ENCODE measurements at regions not wholly inside any gene's neighbourhood (a gene's known extent, or its start where the extent isn't known, plus 50 kb on each side); places are given as distances from the start of the nearest gene placed in this dataset.
A peak's percentile ranks its signal among the peaks of the same experiment; 100 is the strongest.

DNA sequence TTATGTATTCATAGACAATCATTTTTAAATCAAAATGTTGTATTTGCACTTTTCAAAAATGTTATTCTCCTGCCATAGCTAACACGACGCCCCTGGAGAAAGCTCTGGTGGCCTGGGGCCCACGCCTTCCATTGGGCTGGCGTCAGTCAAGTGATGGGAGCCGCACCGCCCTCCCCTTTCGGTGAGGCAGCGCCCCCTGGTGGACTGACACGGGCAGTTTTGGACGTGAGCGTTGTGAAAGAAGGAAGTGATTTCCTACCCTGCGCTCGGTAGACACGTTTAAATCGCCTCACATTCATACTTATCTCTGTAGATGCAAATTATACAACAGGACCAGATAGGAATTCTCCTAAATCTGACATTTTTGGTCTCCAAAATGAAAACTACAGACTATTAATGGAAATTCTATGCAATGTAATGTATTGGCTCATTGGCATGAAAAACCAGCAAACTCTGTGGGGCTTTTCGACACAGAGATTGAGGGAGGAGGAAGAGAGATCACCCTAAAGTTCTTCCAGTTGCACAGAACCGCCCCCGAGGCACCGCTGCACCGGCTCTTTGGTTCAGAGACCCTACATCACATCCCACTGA, 326.2 kb upstream of the SOX11 start:
- peak in 11 of 14 donors; percentile 1 to 67 (median 21) for DNase-seq

DNA sequence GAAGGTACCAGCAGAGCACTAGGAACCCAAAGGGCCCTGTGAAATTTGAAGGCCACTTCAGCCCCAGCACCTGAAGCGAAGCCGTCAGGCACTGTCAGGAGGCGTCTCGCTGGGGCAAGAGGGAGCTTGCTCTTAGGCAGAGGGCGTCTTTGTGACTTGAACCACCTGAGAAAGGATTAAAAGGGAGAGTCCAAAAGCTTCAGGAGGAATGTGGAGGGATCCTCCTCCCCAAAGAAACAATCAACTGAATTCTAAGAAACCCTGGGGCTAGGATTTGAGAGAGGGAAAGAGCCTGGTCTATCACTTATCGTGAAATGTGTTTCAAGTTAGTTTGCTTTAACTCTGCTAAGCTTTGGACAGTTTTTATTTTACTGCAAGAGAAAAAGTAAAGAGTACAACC, 324.9 kb upstream of the SOX11 start:
- DNase-seq, result no peak

DNA sequence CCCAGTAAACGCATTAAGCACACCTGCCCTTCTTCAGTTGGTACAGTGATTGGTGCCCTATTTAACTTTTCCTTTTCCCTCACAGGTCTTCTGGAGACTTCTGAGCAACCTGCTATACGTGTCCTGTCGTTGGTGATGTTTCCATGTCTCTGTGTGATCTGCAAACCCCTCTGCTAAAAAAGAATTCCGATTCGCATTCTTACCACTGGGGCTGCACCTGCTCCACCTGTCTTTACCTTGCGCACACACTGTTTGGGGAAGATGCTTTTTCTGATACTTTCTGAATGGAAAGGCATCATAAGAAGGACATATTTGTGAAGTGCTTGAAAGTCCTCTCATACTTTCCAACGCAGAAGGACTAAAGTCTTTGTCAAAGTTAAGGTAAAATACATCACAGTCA, 323.9 kb upstream of the SOX11 start:
- DNase-seq, result no peak

DNA sequence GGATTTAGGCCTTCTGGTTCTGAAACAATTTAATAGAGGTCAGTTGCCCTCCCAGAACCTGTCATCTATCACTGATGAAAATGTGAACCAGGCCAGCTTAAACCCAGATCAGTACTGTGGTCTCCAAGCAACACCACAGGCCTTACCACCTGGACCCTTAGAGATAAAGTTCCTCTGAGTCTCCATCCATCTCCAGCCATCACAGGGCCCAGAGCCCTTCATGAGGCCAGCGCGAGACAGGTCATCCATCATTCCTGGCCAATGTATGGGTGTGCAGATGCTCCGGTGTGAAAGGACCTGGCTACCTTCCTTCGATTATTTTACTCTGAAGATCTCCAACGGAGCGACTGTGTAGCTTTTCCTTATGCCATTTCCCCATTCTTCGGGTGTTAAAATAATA, 322.7 kb upstream of the SOX11 start:
- no peak for DNase-seq

DNA sequence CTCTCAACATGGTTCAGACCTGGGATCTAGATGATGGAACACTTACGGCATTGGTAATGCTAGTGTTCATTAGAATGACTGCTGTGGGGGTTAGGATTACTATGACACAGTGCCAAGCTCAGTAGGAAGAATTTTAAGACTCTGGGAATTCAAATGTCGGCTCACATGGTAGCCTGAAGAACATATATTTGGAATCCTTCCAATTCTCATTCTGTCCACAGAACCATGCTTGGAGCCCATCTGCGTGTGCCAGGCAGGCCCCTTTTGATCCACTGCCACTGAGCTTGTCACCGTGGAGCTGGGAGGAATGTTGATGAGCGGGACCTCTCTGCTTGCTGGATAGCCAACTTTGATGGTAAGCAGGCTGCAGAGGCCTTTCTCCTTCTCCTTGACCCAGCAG, 322.0 kb upstream of the SOX11 start:
- no peak for DNase-seq

DNA sequence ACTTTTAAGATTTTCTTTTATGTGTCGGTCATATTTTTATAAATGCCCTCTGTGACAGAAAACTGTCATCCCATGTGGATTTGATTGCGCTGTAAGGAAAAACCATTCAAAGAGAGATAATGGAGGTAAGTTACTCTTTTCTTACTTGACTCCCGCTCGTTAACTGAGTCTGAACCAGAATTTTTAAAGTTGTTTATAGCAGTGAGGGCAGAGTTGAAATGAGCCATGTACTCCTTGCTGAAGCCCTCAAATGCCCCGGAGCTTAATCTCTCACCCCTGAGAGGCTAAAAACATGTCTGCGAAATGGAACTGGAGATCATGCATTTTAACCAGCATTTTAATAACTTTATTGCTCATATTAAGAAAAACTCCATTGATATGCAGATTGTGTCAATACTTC, 320.0 kb upstream of the SOX11 start:
- DNase-seq, result no peak

DNA sequence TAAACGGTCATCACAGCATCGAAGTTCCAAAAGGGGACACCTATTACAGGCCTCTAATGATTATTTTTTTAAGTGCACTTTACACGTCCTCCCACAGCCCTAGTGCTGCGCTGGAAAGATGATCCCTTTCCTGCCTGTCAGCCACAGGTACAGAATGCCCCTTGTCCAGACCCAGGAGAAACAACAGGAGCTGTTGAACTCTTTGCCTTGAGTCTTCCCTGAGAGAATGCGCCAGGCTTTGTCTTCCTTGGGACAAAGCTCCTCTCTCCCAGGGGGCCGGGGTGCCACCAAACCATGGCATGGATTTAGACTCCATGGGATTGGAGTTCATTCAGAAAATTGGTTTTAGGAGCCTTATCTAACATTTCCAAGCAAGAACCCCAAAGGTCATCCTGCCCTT, 319.0 kb upstream of the SOX11 start:
- DNase-seq, result peak in 1 of 14 donors; percentile 2

DNA sequence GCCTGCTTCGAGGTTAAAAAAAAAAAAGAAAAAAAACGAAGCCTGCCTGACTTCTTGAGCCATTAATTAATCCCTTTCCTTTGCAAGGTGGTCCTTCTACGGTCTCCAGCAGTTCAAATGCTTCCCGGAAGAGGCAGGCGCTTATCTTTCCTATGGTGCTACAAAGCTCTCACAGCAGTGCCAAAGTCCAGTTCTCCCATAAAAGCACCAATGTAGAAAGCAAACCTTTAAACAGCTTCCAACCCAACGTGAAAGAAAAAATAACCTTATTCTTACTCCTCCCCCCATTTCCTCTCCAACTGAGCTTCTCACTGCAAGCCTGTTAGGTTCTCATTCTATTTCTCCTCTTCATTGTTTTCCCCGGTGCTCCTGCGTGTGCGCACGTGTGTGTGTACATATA, 317.4 kb upstream of the SOX11 start:
- no peak for DNase-seq

DNA sequence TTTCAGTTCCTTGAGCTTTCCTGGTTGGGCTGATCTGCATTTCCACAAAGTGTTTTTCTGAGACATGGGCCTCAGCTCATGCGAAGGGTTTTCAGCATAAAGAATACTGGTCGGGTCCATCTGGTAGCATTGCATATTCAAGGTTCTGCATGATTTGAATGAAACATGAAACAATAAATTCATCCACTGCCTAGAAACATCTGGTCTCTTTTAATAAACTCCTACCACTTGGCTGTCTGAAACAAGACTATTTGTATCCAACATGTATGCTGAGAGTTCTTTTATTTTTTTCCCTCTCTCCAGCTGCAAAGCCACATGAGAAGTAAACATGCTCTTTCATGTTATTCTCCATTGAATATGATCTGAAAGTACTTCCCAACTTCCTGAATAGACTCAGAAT, 314.9 kb upstream of the SOX11 start:
- DNase-seq, result no peak

DNA sequence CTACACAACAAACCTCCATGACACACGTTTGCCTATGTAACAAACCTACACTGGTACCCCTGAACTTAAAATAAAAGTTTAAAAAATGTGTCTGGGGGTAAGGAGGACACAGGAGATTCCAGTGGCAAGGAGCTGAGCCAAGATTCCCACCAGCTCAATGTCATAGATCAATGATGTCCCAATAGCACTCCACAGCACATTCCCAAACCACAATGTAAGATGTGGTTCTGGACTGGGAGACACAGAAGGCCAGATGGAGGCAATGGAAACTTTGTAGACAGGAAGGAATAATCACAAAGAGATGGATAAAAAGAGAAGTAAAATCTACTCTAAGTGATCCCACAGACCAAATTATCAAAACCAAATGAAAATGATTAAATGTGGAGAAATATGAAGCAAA, 312.4 kb upstream of the SOX11 start:
- DNase-seq, result no peak

DNA sequence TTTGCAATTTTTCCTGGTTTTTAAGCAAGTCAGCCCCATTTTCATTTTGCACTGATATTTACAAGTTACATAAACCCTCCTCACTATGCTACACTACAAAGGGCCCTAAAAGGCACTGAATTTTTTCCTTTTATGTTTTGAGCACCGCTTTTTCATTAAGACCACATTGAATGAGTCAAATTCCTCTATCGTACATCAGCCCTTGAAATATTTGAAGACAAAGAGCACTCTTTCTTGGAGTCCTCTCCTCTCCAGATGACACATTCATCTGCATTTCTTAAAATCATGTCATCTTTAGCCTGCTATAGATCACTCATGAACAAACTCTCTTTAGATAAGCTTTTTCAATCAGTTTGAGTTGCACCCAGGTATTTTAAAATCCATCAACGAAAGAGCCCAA, 306.6 kb upstream of the SOX11 start:
- DNase-seq, result no peak

DNA sequence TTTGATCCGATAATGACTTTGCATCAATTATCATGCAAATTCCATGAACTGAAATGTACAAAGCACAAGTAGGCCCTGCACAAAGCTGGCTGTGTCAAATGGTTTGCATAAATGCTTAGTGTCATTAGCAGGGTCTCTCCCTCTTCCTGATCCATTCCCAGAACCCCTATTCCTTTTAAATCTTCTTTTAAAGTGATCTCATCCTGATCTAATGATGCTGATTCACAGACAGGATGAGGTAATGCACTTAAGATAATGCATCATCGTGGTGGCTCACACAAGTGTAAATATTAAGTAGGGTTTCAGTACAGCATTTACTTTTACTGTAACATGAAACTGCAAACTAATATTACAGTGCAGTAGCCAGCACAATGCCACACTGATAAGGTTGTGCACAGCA, 304.8 kb upstream of the SOX11 start:
- no peak for DNase-seq

DNA sequence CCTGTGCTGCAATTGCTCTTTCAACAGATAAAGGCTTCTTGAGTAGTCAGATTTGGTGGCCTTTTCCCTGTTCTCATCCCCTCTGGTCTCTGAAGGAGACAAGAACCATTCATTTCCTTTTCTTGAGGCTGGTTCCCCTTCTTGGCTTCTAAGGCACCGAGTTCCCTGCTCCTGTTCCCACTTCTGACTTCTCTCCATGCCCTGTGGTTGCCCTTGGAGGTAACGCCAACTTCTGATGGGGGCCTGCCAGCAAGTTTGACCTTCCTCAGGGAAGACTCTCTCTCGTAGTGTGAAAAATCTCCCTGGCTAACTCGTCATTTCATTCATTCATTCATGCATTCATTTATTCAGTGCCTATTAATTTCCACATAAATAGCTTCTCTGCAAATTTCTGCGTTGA, 302.4 kb upstream of the SOX11 start:
- DNase-seq, result no peak

DNA sequence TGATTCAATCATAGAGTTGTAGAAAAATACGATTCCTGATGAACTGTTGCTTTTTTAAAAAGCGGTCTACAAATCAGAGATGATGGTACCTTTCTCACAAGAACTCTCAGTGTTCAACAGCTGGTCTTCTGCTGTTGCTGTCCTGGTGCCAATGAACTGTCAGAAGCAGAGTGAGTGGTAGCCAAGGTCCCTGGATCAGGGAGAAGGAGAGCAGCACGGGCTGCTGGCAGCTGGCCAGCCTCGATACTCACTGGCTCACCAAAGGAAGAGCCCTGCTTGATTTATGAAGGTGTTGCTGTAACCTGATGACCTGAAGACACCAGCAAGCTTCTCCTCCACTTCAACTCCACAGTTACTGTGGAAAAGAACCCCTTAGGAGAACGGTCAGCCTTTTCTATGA, 300.8 kb upstream of the SOX11 start:
- DNase-seq, result no peak

DNA sequence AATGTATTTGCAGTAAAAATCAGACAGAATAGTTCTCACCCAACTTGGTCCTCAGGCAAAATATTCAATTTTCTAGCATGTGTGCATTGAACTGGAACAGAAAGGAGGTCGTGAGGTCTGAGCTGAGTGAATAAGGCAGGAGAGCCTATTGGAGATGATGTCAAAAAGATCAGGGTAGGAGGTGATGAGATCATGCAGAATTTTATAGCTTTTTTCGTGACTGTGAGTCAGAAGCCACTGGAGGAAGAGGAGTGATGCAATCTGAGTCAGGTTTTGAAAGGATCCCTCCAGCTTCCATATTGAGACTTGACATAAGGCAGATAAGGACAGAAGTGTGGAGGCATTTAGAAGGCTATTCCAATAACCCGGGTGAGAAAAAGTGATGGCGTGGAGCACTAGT, 299.5 kb upstream of the SOX11 start:
- no peak for DNase-seq

DNA sequence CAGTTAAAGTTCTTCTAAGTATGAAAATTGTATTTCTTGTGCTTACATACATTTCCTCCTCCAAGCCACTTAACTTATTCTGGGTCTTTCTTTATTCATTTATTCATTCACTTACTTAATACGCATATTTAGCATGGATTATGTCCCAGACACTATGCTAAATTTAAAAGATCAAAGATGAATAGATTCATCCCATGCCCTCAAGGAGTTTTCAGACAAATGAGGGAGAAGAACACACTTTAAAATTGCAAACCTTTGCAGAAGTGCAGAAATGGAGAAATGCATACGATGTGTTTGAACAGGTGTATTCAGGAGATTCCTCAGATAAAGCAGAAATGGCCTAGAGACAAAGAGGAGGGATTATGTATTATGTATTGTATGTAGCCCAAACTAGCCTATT, 298.7 kb upstream of the SOX11 start:
- DNase-seq, result no peak

DNA sequence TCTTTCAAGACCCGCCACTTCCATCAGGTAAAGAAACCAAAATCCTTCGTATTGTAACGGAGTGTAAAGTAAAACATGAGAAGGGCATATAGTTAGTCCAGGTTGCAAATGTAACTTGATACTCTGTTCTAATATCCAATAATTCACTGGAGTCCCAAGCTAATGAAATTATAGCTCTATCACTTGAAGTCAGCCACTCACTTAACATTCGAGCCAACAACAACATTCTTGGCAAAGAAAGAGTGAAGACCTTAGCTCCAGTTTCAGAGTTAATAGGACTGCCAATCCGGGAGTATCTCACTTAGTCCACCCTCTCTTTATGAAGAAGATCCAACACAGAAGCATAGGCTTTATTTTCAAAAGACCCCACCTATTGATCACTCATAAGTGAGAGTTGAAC, 298.0 kb upstream of the SOX11 start:
- no peak for DNase-seq

DNA sequence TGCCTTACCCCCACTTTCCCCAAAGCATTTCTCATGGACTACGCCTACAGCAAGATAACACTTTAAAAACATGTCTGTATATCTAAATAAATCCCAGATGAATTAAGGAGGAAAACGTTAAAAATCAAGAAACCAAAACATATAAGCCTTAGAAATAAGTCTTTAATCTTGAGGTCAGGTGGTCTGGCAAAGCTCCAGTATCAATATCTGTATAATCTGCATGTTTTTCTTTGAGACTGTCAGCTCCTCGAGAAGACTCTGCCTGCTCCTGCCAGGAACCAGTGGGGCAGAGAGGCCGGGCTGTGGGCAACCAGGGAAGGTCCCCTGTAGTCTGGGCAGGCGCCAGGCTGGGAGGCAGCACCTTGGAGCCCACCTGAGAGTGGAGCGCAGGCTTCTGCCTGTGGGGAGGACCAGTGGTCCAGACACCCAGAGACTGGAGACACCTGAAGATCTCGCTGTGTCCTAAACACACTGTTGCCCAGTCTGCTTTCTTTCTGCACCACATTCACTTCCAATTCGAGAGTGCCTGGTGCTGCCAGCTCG, 291.0 kb upstream of the SOX11 start:
- no peak for DNase-seq

DNA sequence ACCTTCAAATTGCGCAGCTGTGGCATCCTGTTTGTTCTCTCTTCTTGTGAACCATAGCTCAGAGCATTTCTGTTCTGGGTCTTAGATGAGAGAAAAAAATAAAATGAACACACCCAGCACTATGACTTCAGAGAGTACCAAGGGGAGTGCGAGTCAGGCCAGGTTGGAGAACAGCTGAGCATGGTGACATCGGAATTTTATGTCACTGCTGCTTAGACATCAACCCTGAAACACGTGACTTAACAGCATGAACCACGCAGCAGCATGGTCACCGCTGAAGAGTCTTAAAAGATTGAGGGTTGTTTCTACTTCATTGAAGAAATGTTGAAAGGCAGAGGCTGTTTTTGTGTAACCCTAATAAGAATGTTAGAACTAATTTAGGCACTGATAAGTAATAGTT, 288.8 kb upstream of the SOX11 start:
- DNase-seq, result no peak

DNA sequence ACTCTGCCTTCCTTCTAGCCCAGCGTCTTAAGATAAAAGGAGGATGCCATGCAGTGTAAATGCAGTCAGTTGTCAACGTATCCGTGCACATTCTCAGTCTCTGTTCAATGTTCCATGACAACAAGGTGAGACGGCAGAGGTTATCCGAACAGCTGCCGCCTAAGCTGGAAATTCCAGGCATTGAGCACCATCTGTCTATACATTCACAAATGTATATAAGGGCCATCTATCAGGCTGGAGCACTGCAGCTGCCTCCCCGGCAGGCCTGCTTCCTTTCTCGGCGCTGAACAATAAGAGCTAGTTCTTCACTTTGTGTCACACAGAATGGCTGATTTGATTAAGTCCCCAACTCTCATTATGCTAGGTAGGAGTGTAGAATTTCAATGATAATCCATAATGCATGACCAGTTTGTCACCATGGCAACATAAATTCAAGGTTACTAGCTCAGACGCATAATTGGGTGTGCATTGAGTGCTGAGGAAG, 282.2 kb upstream of the SOX11 start:
- DNase-seq, result no peak

DNA sequence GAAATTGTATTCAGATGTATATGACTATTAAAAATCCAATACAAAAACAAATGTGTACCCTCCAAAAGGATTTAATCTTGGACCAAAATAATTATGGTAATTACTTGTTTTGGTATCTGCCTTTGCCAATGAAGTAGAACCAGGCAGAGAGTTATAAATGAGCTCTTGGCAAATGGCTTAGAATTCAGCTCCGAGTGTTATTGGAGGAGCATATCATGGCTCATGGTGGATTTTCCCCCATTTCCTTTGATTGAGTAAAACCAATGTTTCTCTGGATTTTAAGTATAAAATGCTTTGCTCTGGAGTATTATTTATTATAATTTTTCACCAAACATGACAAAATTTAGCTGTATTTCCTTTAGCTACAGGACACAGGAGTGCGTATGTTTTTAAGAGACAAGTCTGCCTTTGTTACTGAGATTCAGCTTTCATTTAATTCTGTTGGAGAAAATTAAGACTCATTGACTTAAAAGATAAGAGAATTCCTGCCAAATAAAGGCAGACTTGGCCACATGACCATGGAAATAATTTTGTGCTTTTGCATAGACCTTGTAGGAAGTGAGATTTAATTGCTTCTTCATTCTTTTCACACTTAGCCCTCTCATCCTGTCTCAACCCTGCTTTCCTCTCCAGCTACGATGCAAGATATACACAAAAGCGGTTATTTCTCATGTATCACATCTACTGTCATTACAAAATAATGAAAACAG, 281.0 kb upstream of the SOX11 start:
- no peak for DNase-seq

DNA sequence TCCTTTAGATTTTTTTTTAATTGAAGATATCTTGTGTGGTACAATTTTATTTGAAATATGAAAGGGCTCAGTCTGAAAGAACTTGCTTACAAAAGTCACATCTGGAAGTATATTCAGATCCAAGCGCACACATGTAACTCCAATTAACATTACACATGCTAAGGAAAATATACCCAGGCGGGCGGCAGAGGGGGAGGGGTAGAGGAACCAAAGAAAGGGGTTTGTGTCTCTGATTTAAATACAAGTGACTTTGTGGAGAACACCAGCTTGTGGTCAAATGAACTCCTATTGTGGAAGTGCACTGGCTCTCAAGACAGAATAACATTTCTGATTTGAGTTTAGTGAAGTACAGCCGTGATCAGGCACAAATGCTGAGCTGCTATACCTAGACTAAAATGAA, 280.2 kb upstream of the SOX11 start:
- no peak for DNase-seq

DNA sequence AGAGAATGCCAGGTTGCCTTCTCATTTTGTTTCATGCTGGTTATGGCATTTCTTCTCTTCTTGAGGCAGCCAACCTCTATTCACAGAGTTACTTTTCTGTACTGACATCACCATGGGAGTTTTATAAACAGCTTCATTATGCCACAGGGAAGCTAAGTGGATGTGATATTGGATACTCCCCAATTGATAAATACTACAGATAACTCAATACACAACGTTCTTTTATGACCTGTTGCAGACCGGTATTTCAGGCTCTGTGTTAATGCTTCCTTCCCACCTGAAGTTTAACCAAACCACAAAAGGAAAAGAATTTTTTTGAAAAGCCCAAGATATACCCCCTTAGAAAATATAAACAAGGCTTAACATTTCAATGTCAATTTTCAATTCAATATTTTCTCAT, 258.3 kb upstream of the SOX11 start:
- no peak for DNase-seq

DNA sequence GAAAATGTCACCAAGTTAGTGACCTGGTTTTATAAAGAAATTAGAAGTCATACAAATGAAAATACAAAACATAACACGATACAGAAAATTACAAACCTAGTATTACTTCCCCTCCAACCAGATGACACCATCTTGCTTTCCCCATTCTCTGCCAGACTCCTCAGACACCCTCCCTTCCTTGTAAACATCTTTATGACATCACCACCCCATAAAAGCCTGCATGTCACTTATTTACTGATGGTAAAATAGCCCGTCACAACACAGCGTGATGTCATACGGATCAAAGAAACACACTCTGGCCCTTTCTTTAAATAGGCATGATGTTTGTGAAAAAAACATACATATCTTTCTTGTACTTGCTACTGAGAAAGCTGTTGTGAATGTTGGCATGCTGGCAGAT, 254.8 kb upstream of the SOX11 start:
- no peak for DNase-seq

DNA sequence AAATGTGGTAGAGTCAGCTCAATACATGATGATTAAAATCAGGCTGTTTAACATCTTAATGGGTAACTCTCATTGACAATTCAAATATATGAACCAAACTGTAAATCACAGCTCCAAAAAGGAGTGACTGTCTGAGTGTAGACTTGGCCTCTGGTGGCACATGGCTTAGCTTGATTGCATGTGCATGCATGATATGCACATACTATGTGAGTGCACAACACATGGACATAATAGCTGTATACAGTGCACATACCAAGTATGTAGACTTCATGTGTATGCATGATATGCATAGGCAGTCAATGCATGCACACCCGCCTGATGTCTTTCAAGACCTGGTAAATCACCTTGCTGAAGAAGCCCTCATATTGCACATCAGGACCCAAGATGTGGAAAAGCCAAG, 252.0 kb upstream of the SOX11 start:
- DNase-seq, result no peak

Data from C1 segment of cervical spinal cord (tissue), 14 donors.